Erythroblast (primary cell): ENCODE measurements at regions not wholly inside any gene's neighbourhood (a gene's known extent, or its start where the extent isn't known, plus 50 kb on each side); places are given as distances from the start of the nearest gene placed in this dataset.

ENCODE experiments used
- GATA1 ChIP-seq: IDR thresholded peaks from 2 replicates; pipeline ENCODE4 v1.6.1; 2011; ENCODE audit warnings: low read depth, mild to moderate bottlenecking, control low read depth, low read length, moderate library complexity
- POLR2A ChIP-seq: IDR thresholded peaks from 2 replicates; pipeline ENCODE4 v1.6.1; 2011; ENCODE audit warnings: mild to moderate bottlenecking, low read length

DNA sequence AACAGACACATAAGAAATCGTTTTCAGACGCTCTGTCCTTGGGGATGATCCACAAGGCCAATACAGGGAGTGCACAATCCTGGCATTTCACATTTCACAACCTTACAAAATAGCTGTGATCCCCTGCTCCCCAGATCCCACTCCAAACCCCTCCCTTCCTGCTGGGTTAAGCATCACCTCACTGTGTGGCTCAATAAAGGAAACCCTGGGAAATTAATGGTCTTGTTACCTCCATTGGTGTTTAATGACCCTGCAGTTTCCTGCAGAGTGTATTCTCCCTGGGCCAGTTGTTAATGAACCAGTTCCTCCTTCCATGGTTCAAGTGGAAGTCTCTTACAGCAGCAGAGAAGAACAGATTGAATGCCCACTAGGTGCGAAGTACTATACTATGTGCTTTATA lies 334.7 kb downstream of the OMA1 start:
- TF ChIP-seq POLR2A, result no peak
- no peak for TF ChIP-seq GATA1
